Neutrophil (primary cell): ENCODE measurements at regions not wholly inside any gene's neighbourhood (a gene's known extent, or its start where the extent isn't known, plus 50 kb on each side); places are given as distances from the start of the nearest gene placed in this dataset.
"Not testable (repeated sequence)": the region's sequence is repeated elsewhere in the genome, so short reads cannot be mapped to it uniquely, and the experiment has no call there.

ENCODE experiments used
- H3K27ac ChIP-seq: fragments of 200-600 bp; sonication (generic); 2 replicates; pipeline ENCODE4 v1.5.1; 2016; ENCODE audit warnings: mild to moderate bottlenecking, moderate library complexity
- H3K27me3 ChIP-seq: fragments of 200-600 bp; sonication (generic); 2 replicates; pipeline ENCODE4 v1.6.0; 2016; ENCODE audit warnings: mild to moderate bottlenecking
- H3K36me3 ChIP-seq: fragments of 200-600 bp; sonication (generic); 2 replicates; pipeline ENCODE4 v1.5.1; 2017
- H3K4me1 ChIP-seq, 2 experiments: fragments of 200-600 bp in 1 of 2; sonication (generic) in 1 of 2; 1 replicate in 1 of 2; 2 replicates in 1 of 2; pipeline versions ENCODE4 v1.5.1 to v1.6.1; 2013 to 2016; ENCODE audit warnings: low read depth in 1 of 2, low read length in 1 of 2, mild to moderate bottlenecking in 1 of 2, moderate library complexity in 1 of 2; ENCODE audit not compliant: control insufficient read depth in 1 of 2, insufficient read depth in 1 of 2
- H3K4me3 ChIP-seq, 2 experiments: fragments of 200-600 bp in 1 of 2; sonication (generic) in 1 of 2; 1 replicate in 1 of 2; 2 replicates in 1 of 2; pipeline ENCODE4 v1.5.1; 2013 to 2016; ENCODE audit warnings: low read depth in 1 of 2, low read length in 1 of 2, mild to moderate bottlenecking in 1 of 2, moderate library complexity in 1 of 2
- H3K9me3 ChIP-seq: fragments of 200-600 bp; sonication (generic); 2 replicates; pipeline ENCODE4 v1.5.1; 2016
- CTCF ChIP-seq: fragments of 200-600 bp; sonication (generic); IDR thresholded peaks from 2 replicates; pipeline ENCODE4 v1.5.1; 2016; ENCODE audit warnings: antibody characterized with exemption

DNA sequence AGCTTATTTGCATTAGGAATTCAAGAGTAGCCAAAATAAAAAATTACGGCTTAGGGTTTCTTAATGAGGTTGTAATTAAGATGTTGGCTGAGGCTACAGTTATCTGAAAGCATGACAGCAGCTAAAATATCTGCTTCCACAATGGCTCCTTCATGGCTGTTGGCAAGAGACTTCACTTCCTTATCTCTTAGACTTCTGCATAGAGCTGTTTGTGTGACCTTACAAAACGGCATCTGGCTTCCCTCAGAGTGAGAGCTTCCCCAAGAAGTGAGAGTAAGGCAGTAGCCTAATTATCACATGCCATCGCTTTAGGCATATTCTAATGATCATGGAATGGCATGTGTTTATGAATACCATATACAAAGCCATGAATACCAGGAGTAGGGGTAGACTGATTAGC, 57.6 kb downstream of the CCDC59 start:
- Histone ChIP-seq H3K36me3 (no peaks in the 10 kb centered on the region), H3K27ac (no peak overlapping the region), H3K9me3 (no peaks in the 10 kb centered on the region), H3K27me3 (no peaks in the 10 kb centered on the region), H3K4me1 (no peaks in the 10 kb centered on the region), H3K4me3 (no peak overlapping the region)
- no peak for TF ChIP-seq CTCF

GRCh38 chr12:82299319-82300025, 58.7 kb downstream of the CCDC59 start:
- Histone ChIP-seq H3K4me3 (no peak overlapping the region), H3K27me3 (no peaks in the 10 kb centered on the region), H3K9me3 (no peaks in the 10 kb centered on the region), H3K36me3 (no peaks in the 10 kb centered on the region), H3K27ac (no peak overlapping the region), H3K4me1 (no peaks in the 10 kb centered on the region)
- TF ChIP-seq CTCF: no peak

DNA sequence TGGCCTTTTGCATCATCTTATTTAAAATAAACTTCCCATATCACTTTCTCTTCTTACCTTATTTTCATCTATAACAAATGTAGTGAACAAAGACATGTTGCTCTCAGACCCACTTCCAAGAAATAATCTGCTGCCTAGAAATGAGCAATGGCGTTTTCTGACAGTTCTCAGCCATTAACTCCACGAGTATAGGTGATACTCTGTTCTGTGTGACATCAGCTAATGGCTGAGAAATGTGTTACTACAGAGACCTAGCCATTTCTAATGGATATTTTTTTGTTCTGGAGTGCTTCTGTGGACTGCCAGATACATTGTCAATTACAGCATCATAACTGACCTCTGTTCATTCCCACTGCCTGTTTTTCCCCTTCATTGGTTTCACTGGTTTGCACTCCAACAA, 67.8 kb downstream of the CCDC59 start:
- Histone ChIP-seq H3K4me3 (no peak overlapping the region), H3K27me3 (no peaks in the 10 kb centered on the region)
- no peak for TF ChIP-seq CTCF

DNA sequence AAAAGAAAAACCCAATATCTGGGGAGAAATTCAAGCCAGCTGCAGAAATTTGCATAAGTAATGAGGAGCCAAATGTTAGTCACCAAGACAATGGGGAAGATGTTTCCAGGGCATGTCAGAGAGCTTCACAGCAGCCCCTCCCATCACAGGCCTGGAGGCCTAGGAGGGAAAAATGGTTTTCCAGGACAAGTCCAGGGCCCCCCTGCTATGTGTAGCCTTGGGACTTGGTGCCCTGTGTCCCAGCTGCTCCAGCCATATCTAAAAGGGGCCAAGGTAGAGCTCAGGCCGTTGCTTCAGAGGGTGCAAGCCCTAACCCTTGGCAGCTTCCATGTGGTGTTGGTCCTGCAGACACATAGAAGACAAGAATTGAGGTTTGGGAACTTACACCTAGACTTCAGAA, 76.9 kb downstream of the CCDC59 start:
- H3K9me3 ChIP-seq, H3K4me1 ChIP-seq, H3K36me3 ChIP-seq, H3K4me3 ChIP-seq, H3K27ac ChIP-seq, H3K27me3 ChIP-seq: not testable (repeated sequence)

More for the DNA sequence above, 67.8 kb downstream of the CCDC59 start:
- no peaks in the 10 kb centered on the region for H3K4me1 ChIP-seq
- H3K36me3 ChIP-seq: no peaks in the 10 kb centered on the region
- H3K9me3 ChIP-seq: no peaks in the 10 kb centered on the region
- H3K27ac ChIP-seq: no peak overlapping the region

- Histone ChIP-seq H3K36me3 (no peaks in the 10 kb centered on the region), H3K9me3 (no peaks in the 10 kb centered on the region), H3K27ac (no peak overlapping the region), H3K4me3 (no peak overlapping the region), H3K27me3 (no peaks in the 10 kb centered on the region), H3K4me1 (no peaks in the 10 kb centered on the region)
- TF ChIP-seq CTCF: no peak
These were observed 78.6 kb downstream of the CCDC59 start for GRCh38 chr12:82279536-82280058.

GRCh38 chr12:82277582-82277981, 80.6 kb downstream of the CCDC59 start:
- Histone ChIP-seq H3K4me1 (no peaks in the 10 kb centered on the region), H3K36me3 (no peaks in the 10 kb centered on the region), H3K27ac (no peak overlapping the region), H3K9me3 (no peaks in the 10 kb centered on the region), H3K27me3 (no peaks in the 10 kb centered on the region), H3K4me3 (no peak overlapping the region)
- no peak for TF ChIP-seq CTCF
